ENCODE measurements at regions not wholly inside any gene's neighbourhood (a gene's known extent, or its start where the extent isn't known, plus 50 kb on each side); places are given as distances from the start of the nearest gene placed in this dataset.
"Not testable (repeated sequence)": the region's sequence is repeated elsewhere in the genome, so short reads cannot be mapped to it uniquely, and the experiment has no call there.

GRCh38 chr11:106309070-106309684 lies 231.7 kb downstream of the AASDHPPT start:
- Histone ChIP-seq H3K4me1 (no peaks in the 10 kb centered on the region), H3K9me3 (no peaks in the 10 kb centered on the region), H3K36me3 (replicated peaks) (no peaks in the 10 kb centered on the region), H3K4me3 (no peak overlapping the region), H3K27me3 (ENCODE audit: low read depth) (0 out of 2 replicates have a peak, but pooled peaks cover 3% of the 10 kb centered on the region)
- no peak for DNase-seq (ENCODE audit: low spot score in 2 of 2)
- in situ Hi-C loops (cut with MboI; ENCODE audit: low sequenced_read_pairs): no loop called here

GRCh38 chr11:106311531-106312230 lies 234.2 kb downstream of the AASDHPPT start:
- no peaks in the 10 kb centered on the region for H3K36me3 ChIP-seq (replicated peaks)
- H3K4me3 ChIP-seq: no peak overlapping the region
- 0 out of 2 replicates have a peak, but pooled peaks cover 3% of the 10 kb centered on the region for H3K27me3 ChIP-seq (ENCODE audit: low read depth)
- no peaks in the 10 kb centered on the region for H3K9me3 ChIP-seq
- no peaks in the 10 kb centered on the region for H3K4me1 ChIP-seq
- in situ Hi-C loops (cut with MboI; ENCODE audit: low sequenced_read_pairs): no loop called here
- DNase-seq (ENCODE audit: low spot score in 2 of 2): no peak

GRCh38 chr11:106317208-106317773 lies 239.8 kb downstream of the AASDHPPT start:
- H3K36me3 ChIP-seq (replicated peaks); H3K4me3 ChIP-seq; in situ Hi-C loops (cut with MboI; ENCODE audit: low sequenced_read_pairs); H3K9me3 ChIP-seq; DNase-seq (ENCODE audit: low spot score in 2 of 2); H3K4me1 ChIP-seq; H3K27me3 ChIP-seq (ENCODE audit: low read depth): not testable (repeated sequence)

GRCh38 chr11:106321601-106322000 lies 244.1 kb downstream of the AASDHPPT start:
- Histone ChIP-seq H3K4me1 (no peaks in the 10 kb centered on the region), H3K4me3 (no peak overlapping the region), H3K27me3 (ENCODE audit: low read depth) (no peaks in the 10 kb centered on the region), H3K36me3 (replicated peaks) (no peaks in the 10 kb centered on the region), H3K9me3 (no peaks in the 10 kb centered on the region)
- in situ Hi-C loops (cut with MboI; ENCODE audit: low sequenced_read_pairs): no loop called here
- no peak for DNase-seq (ENCODE audit: low spot score in 2 of 2)

- Histone ChIP-seq H3K27me3 (ENCODE audit: low read depth) (no peaks in the 10 kb centered on the region), H3K9me3 (no peaks in the 10 kb centered on the region), H3K36me3 (replicated peaks) (no peaks in the 10 kb centered on the region), H3K4me3 (no peak overlapping the region), H3K4me1 (no peaks in the 10 kb centered on the region)
- DNase-seq (ENCODE audit: low spot score in 2 of 2): no peak
- in situ Hi-C loops (cut with MboI; ENCODE audit: low sequenced_read_pairs): no loop called here
These were observed 244.6 kb downstream of the AASDHPPT start for GRCh38 chr11:106322106-106322505.

- H3K36me3 ChIP-seq (replicated peaks): no peaks in the 10 kb centered on the region
- H3K9me3 ChIP-seq: no peaks in the 10 kb centered on the region
- H3K4me3 ChIP-seq: no peak overlapping the region
- no peak for DNase-seq (ENCODE audit: low spot score in 2 of 2)
- in situ Hi-C loops (cut with MboI; ENCODE audit: low sequenced_read_pairs): no loop called here
- H3K4me1 ChIP-seq: no peaks in the 10 kb centered on the region
- H3K27me3 ChIP-seq (ENCODE audit: low read depth): no peaks in the 10 kb centered on the region
These were observed 248.6 kb downstream of the AASDHPPT start for GRCh38 chr11:106326087-106326486.

GRCh38 chr11:106327134-106327533 lies 249.7 kb downstream of the AASDHPPT start:
- Histone ChIP-seq H3K9me3 (no peaks in the 10 kb centered on the region), H3K36me3 (replicated peaks) (no peaks in the 10 kb centered on the region), H3K4me3 (no peak overlapping the region), H3K27me3 (ENCODE audit: low read depth) (no peaks in the 10 kb centered on the region), H3K4me1 (no peaks in the 10 kb centered on the region)
- DNase-seq (ENCODE audit: low spot score in 2 of 2): no peak
- in situ Hi-C loops (cut with MboI; ENCODE audit: low sequenced_read_pairs): no loop called here

- H3K4me1 ChIP-seq: no peaks in the 10 kb centered on the region
- in situ Hi-C loops (cut with MboI; ENCODE audit: low sequenced_read_pairs): no loop called here
These were observed 250.2 kb downstream of the AASDHPPT start for GRCh38 chr11:106327637-106328036.

GRCh38 chr11:106329273-106330018 lies 252.0 kb downstream of the AASDHPPT start:
- Histone ChIP-seq H3K4me1 (no peaks in the 10 kb centered on the region), H3K4me3 (no peak overlapping the region), H3K27me3 (ENCODE audit: low read depth) (no peaks in the 10 kb centered on the region), H3K36me3 (replicated peaks) (no peaks in the 10 kb centered on the region), H3K9me3 (no peaks in the 10 kb centered on the region)
- no peak for DNase-seq (ENCODE audit: low spot score in 2 of 2)
- in situ Hi-C loops (cut with MboI; ENCODE audit: low sequenced_read_pairs): no loop called here

More at GRCh38 chr11:106327637-106328036, 250.2 kb downstream of the AASDHPPT start:
- no peak for DNase-seq (ENCODE audit: low spot score in 2 of 2)
- no peak overlapping the region for H3K4me3 ChIP-seq
- no peaks in the 10 kb centered on the region for H3K27me3 ChIP-seq (ENCODE audit: low read depth)
- H3K36me3 ChIP-seq (replicated peaks): no peaks in the 10 kb centered on the region
- no peaks in the 10 kb centered on the region for H3K9me3 ChIP-seq

GRCh38 chr11:106331176-106331575 lies 253.7 kb downstream of the AASDHPPT start:
- Histone ChIP-seq H3K9me3 (no peaks in the 10 kb centered on the region), H3K36me3 (replicated peaks) (no peaks in the 10 kb centered on the region), H3K4me1 (no peaks in the 10 kb centered on the region), H3K4me3 (no peak overlapping the region), H3K27me3 (ENCODE audit: low read depth) (no peaks in the 10 kb centered on the region)
- in situ Hi-C loops (cut with MboI; ENCODE audit: low sequenced_read_pairs): no loop called here
- no peak for DNase-seq (ENCODE audit: low spot score in 2 of 2)

- H3K36me3 ChIP-seq (replicated peaks): no peaks in the 10 kb centered on the region
- in situ Hi-C loops (cut with MboI; ENCODE audit: low sequenced_read_pairs): no loop called here
- H3K9me3 ChIP-seq: no peaks in the 10 kb centered on the region
- H3K4me1 ChIP-seq: no peaks in the 10 kb centered on the region
- no peaks in the 10 kb centered on the region for H3K27me3 ChIP-seq (ENCODE audit: low read depth)
- no peak overlapping the region for H3K4me3 ChIP-seq
- no peak for DNase-seq (ENCODE audit: low spot score in 2 of 2)
These were observed 256.2 kb downstream of the AASDHPPT start for GRCh38 chr11:106333678-106334077.

- in situ Hi-C loops (cut with MboI; ENCODE audit: low sequenced_read_pairs): no loop called here
- no peak for DNase-seq (ENCODE audit: low spot score in 2 of 2)
- Histone ChIP-seq H3K4me1 (no peaks in the 10 kb centered on the region), H3K27me3 (ENCODE audit: low read depth) (no peaks in the 10 kb centered on the region), H3K36me3 (replicated peaks) (no peaks in the 10 kb centered on the region), H3K9me3 (no peaks in the 10 kb centered on the region), H3K4me3 (no peak overlapping the region)
These were observed 266.9 kb downstream of the AASDHPPT start for GRCh38 chr11:106344394-106344793.

GRCh38 chr11:106344966-106345365 lies 267.5 kb downstream of the AASDHPPT start:
- Histone ChIP-seq H3K9me3 (no peaks in the 10 kb centered on the region), H3K27me3 (ENCODE audit: low read depth) (no peaks in the 10 kb centered on the region), H3K36me3 (replicated peaks) (no peaks in the 10 kb centered on the region), H3K4me3 (no peak overlapping the region), H3K4me1 (no peaks in the 10 kb centered on the region)
- in situ Hi-C loops (cut with MboI; ENCODE audit: low sequenced_read_pairs): no loop called here
- DNase-seq (ENCODE audit: low spot score in 2 of 2): no peak

GRCh38 chr11:106353031-106353430 lies 275.6 kb downstream of the AASDHPPT start:
- Histone ChIP-seq H3K4me3 (no peak overlapping the region), H3K36me3 (replicated peaks) (no peaks in the 10 kb centered on the region), H3K4me1 (no peaks in the 10 kb centered on the region), H3K9me3 (no peaks in the 10 kb centered on the region), H3K27me3 (ENCODE audit: low read depth) (no peaks in the 10 kb centered on the region)
- DNase-seq (ENCODE audit: low spot score in 2 of 2): no peak
- in situ Hi-C loops (cut with MboI; ENCODE audit: low sequenced_read_pairs): no loop called here

Data from HAP-1 (cell line).